BLaER1 treated with 17β-estradiol and CSF1 and Interleukin-3, amounts not matched to agents 10 nM and 100 nM (cell line): ENCODE measurements at regions not wholly inside any gene's neighbourhood (a gene's known extent, or its start where the extent isn't known, plus 50 kb on each side); places are given as distances from the start of the nearest gene placed in this dataset.
A peak's percentile ranks its signal among the peaks of the same experiment; 100 is the strongest.

ENCODE experiments used
- H3K27ac ChIP-seq, 11 experiments: shearing (Covaris generic); formaldehyde crosslinking; 2 replicates each; pipeline ENCODE4 v1.8.1; 2022
- H3K27me3 ChIP-seq, 11 experiments: shearing (Covaris generic); formaldehyde crosslinking; 2 replicates each; pipeline ENCODE4 v1.8.1; 2022
- H3K36me3 ChIP-seq, 11 experiments: shearing (Covaris generic); formaldehyde crosslinking; 2 replicates each; pipeline ENCODE4 v1.8.1; 2022
- H3K4me1 ChIP-seq, 10 experiments: shearing (Covaris generic); formaldehyde crosslinking; 2 replicates each; pipeline ENCODE4 v1.8.1; 2022
- H3K4me2 ChIP-seq, 11 experiments: shearing (Covaris generic); formaldehyde crosslinking; 2 replicates each; pipeline ENCODE4 v1.8.1; 2022
- H3K4me3 ChIP-seq, 10 experiments: shearing (Covaris generic); formaldehyde crosslinking; 2 replicates each; pipeline ENCODE4 v1.8.1; 2022
- H3K9ac ChIP-seq, 11 experiments: shearing (Covaris generic); formaldehyde crosslinking; 2 replicates each; pipeline ENCODE4 v1.8.1; 2022
- H3K9me3 ChIP-seq, 11 experiments: shearing (Covaris generic); formaldehyde crosslinking; replicated peaks in 1 of 11; 2 replicates each; pipeline ENCODE4 v1.8.1; 2022
- H4K20me1 ChIP-seq, 11 experiments: shearing (Covaris generic); formaldehyde crosslinking; 2 replicates each; pipeline ENCODE4 v1.8.1; 2022
- Cebpa-rat ChIP-seq, 11 experiments: shearing (Covaris generic); IDR thresholded peaks; 2 replicates each; pipeline ENCODE4 v1.8.1; 2022

- H3K4me3 ChIP-seq, result no peak overlapping the region
- no peaks in the 10 kb centered on the region for H3K36me3 ChIP-seq
- no peak overlapping the region for H3K4me2 ChIP-seq
- H3K9ac ChIP-seq, result no peak overlapping the region
- H4K20me1 ChIP-seq, result no peaks in the 10 kb centered on the region
- no peak for TF ChIP-seq Cebpa-rat (IDR thresholded peaks at IDR 0.05)
- H3K9me3 ChIP-seq, result no peaks in the 10 kb centered on the region
- no peak overlapping the region for H3K27ac ChIP-seq
- H3K4me1 ChIP-seq, result peaks cover 0 to 11% (median 0%) of the 10 kb centered on the region in 10 experiments; a peak in 4 of 20 replicates
- no peaks in the 10 kb centered on the region for H3K27me3 ChIP-seq
Measured at GRCh38 chr15:96121086-96121920, 209.2 kb upstream of the NR2F2 start.

- Histone ChIP-seq H3K4me3 (no peak overlapping the region), H4K20me1 (no peaks in the 10 kb centered on the region), H3K36me3 (no peaks in the 10 kb centered on the region), H3K9me3 (no peaks in the 10 kb centered on the region), H3K4me1 (peaks cover 0 to 11% (median 0%) of the 10 kb centered on the region in 10 experiments; a peak in 4 of 20 replicates), H3K27me3 (no peaks in the 10 kb centered on the region), H3K9ac (no peak overlapping the region), H3K4me2 (no peak overlapping the region), H3K27ac (no peak overlapping the region)
- no peak for TF ChIP-seq Cebpa-rat (IDR thresholded peaks at IDR 0.05)
Measured at GRCh38 chr15:96122077-96123027, 208.1 kb upstream of the NR2F2 start.

- Histone ChIP-seq H3K36me3 (no peaks in the 10 kb centered on the region), H4K20me1 (no peaks in the 10 kb centered on the region), H3K4me2 (no peak overlapping the region), H3K9me3 (no peaks in the 10 kb centered on the region), H3K4me1 (peaks cover 0 to 11% (median 0%) of the 10 kb centered on the region in 10 experiments; a peak in 4 of 20 replicates), H3K27me3 (no peaks in the 10 kb centered on the region), H3K9ac (no peak overlapping the region), H3K4me3 (no peak overlapping the region), H3K27ac (no peak overlapping the region)
- TF ChIP-seq Cebpa-rat (IDR thresholded peaks at IDR 0.05), result no peak
Measured at GRCh38 chr15:96123028-96123400, 207.5 kb upstream of the NR2F2 start.

- Histone ChIP-seq H3K4me3 (no peak overlapping the region), H4K20me1 (no peaks in the 10 kb centered on the region), H3K36me3 (no peaks in the 10 kb centered on the region), H3K9me3 (no peaks in the 10 kb centered on the region), H3K9ac (no peak overlapping the region), H3K4me2 (no peak overlapping the region), H3K27ac (no peak overlapping the region), H3K4me1 (peaks cover 0 to 11% (median 0%) of the 10 kb centered on the region in 10 experiments; a peak in 4 of 20 replicates), H3K27me3 (no peaks in the 10 kb centered on the region)
- TF ChIP-seq Cebpa-rat (IDR thresholded peaks at IDR 0.05), result no peak
Measured at GRCh38 chr15:96123630-96124187, 206.8 kb upstream of the NR2F2 start.

GRCh38 chr15:96124436-96124835 is 206.1 kb upstream of the NR2F2 start:
- H3K9ac ChIP-seq, result no peak overlapping the region
- H3K27me3 ChIP-seq, result no peaks in the 10 kb centered on the region
- H3K36me3 ChIP-seq, result no peaks in the 10 kb centered on the region
- no peak overlapping the region for H3K4me2 ChIP-seq
- H3K27ac ChIP-seq, result no peak overlapping the region
- H3K4me1 ChIP-seq, result peaks cover 0 to 11% (median 0%) of the 10 kb centered on the region in 10 experiments; a peak in 4 of 20 replicates
- no peaks in the 10 kb centered on the region for H3K9me3 ChIP-seq
- no peak for TF ChIP-seq Cebpa-rat (IDR thresholded peaks at IDR 0.05)
- no peak overlapping the region for H3K4me3 ChIP-seq
- H4K20me1 ChIP-seq, result no peaks in the 10 kb centered on the region

GRCh38 chr15:96125721-96126415 is 204.6 kb upstream of the NR2F2 start:
- no peaks in the 10 kb centered on the region for H3K9me3 ChIP-seq
- no peaks in the 10 kb centered on the region for H3K27me3 ChIP-seq
- no peak overlapping the region for H3K4me3 ChIP-seq
- H3K9ac ChIP-seq, result no peak overlapping the region
- no peaks in the 10 kb centered on the region for H4K20me1 ChIP-seq
- peaks cover 0 to 11% (median 0%) of the 10 kb centered on the region in 10 experiments; a peak in 4 of 20 replicates for H3K4me1 ChIP-seq
- TF ChIP-seq Cebpa-rat (IDR thresholded peaks at IDR 0.05), result no peak
- H3K27ac ChIP-seq, result no peak overlapping the region
- no peaks in the 10 kb centered on the region for H3K36me3 ChIP-seq
- H3K4me2 ChIP-seq, result peak overlapping the region in 3 of 11 experiments; percentile 6 to 58 (median 37); a peak in 5 of 22 replicates

- H3K9me3 ChIP-seq, result no peaks in the 10 kb centered on the region
- no peak for TF ChIP-seq Cebpa-rat (IDR thresholded peaks at IDR 0.05)
Measured at GRCh38 chr15:96126859-96127258, 203.6 kb upstream of the NR2F2 start.

GRCh38 chr15:96130734-96131133 is 199.8 kb upstream of the NR2F2 start:
- no peaks in the 10 kb centered on the region for H3K36me3 ChIP-seq
- H3K4me1 ChIP-seq, result peaks cover 0 to 7% (median 0%) of the 10 kb centered on the region in 10 experiments; a peak in 4 of 20 replicates
- H3K9ac ChIP-seq, result no peak overlapping the region
- H3K27ac ChIP-seq, result no peak overlapping the region
- H4K20me1 ChIP-seq, result no peaks in the 10 kb centered on the region
- H3K4me2 ChIP-seq, result no peak overlapping the region
- no peak for TF ChIP-seq Cebpa-rat (IDR thresholded peaks at IDR 0.05)
- peaks cover 0 to 9% (median 3%) of the 10 kb centered on the region in 11 experiments; a peak in 10 of 22 replicates for H3K9me3 ChIP-seq
- no peaks in the 10 kb centered on the region for H3K27me3 ChIP-seq
- no peak overlapping the region for H3K4me3 ChIP-seq

More at GRCh38 chr15:96126859-96127258, 203.6 kb upstream of the NR2F2 start:
- Histone ChIP-seq H3K27ac (no peak overlapping the region), H3K36me3 (no peaks in the 10 kb centered on the region), H3K9ac (no peak overlapping the region), H3K4me1 (peaks cover 0 to 11% (median 0%) of the 10 kb centered on the region in 10 experiments; a peak in 4 of 20 replicates), H3K4me2 (no peak overlapping the region), H4K20me1 (no peaks in the 10 kb centered on the region), H3K27me3 (no peaks in the 10 kb centered on the region), H3K4me3 (no peak overlapping the region)
